IMR-90 (cell line): ENCODE measurements at regions not wholly inside any gene's neighbourhood (a gene's known extent, or its start where the extent isn't known, plus 50 kb on each side); places are given as distances from the start of the nearest gene placed in this dataset.

Source experiments
- ATAC-seq: fragments of 200-7000 bp; cut with Tn5 transposase; 2 replicates; pipeline ENCODE4 v1.9.1; 2020; ENCODE audit warnings: low read depth, mild to moderate bottlenecking, moderate library complexity
- BruUV-seq: library from RNA; stranded (reverse); fragments of 400-500 nt; replicated peaks from 2 replicates; lab custom pipeline; 2021; lab: Mats Ljungman, UMichigan
- CTCF ChIA-PET: fragments of 300-600 bp; formaldehyde crosslinking; extraction: SDS; loops from one replicate; lab custom pipeline; 2021; ENCODE audit warnings: antibody characterized with exemption; lab: Yijun Ruan, JAX
- POLR2A ChIA-PET: fragments of 300-600 bp; sonication (Branson Sonifier 250); formaldehyde crosslinking; loops from one replicate; lab custom pipeline; 2022; ENCODE audit warnings: antibody characterized with exemption; ENCODE audit not compliant: unreplicated experiment; lab: Charles Lee
- DNase-seq: peaks from one replicate; pipeline ENCODE4 v3.0.0; 2013
- H2AFZ ChIP-seq: replicated peaks from 2 replicates; pipeline ENCODE3; 2013; ENCODE audit warnings: low read length, mild to moderate bottlenecking; ENCODE audit not compliant: poor library complexity
- H2AK5ac ChIP-seq: 2 replicates; pipeline ENCODE4 v1.6.1; 2013; ENCODE audit warnings: low read depth, low read length, inconsistent platforms
- H2AK9ac ChIP-seq: replicated peaks from 2 replicates; pipeline ENCODE3; 2013; ENCODE audit warnings: mild to moderate bottlenecking, low read depth, low read length, moderate library complexity; ENCODE audit not compliant: poor library complexity
- H2BK120ac ChIP-seq: 2 replicates; pipeline ENCODE4 v1.6.1; 2013; ENCODE audit warnings: low read depth, low read length, inconsistent platforms
- H2BK15ac ChIP-seq: 3 replicates; pipeline ENCODE4 v1.6.1; 2013; ENCODE audit warnings: low read depth, low read length, inconsistent platforms
- H2BK20ac ChIP-seq: 2 replicates; pipeline ENCODE4 v1.6.1; 2013; ENCODE audit warnings: low read depth, mild to moderate bottlenecking, inconsistent platforms, low read length, moderate library complexity
- H2BK5ac ChIP-seq: 2 replicates; pipeline ENCODE4 v1.6.1; 2013; ENCODE audit warnings: mild to moderate bottlenecking, low read depth, low read length, inconsistent platforms; ENCODE audit not compliant: poor library complexity, severe bottlenecking
- H3K14ac ChIP-seq: replicated peaks from 2 replicates; pipeline ENCODE4 v1.6.1; 2013; ENCODE audit warnings: low read depth, low read length, inconsistent platforms
- H3K18ac ChIP-seq: 2 replicates; pipeline ENCODE4 v1.6.1; 2013; ENCODE audit warnings: low read depth, low read length, control low read depth
- H3K23ac ChIP-seq: 2 replicates; pipeline ENCODE4 v1.6.1; 2013; ENCODE audit warnings: low read depth, low read length, inconsistent platforms
- H3K27ac ChIP-seq: 2 replicates; pipeline ENCODE4 v1.5.1; 2013; ENCODE audit warnings: mild to moderate bottlenecking, control low read depth, low read length; ENCODE audit not compliant: insufficient read depth
- H3K27me3 ChIP-seq: 2 replicates; pipeline ENCODE4 v1.6.1; 2013; ENCODE audit warnings: low read length; ENCODE audit not compliant: control insufficient read depth, insufficient read depth
- H3K36me3 ChIP-seq: 2 replicates; pipeline ENCODE4 v1.6.1; 2013; ENCODE audit warnings: low read length, mixed read lengths; ENCODE audit not compliant: control insufficient read depth, insufficient read depth
- H3K4ac ChIP-seq: 2 replicates; pipeline ENCODE4 v1.6.1; 2013; ENCODE audit warnings: low read depth, low read length, inconsistent platforms
- H3K4me1 ChIP-seq: 2 replicates; pipeline ENCODE4 v1.6.1; 2013; ENCODE audit warnings: low read length, mixed read lengths; ENCODE audit not compliant: control insufficient read depth, insufficient read depth
- H3K4me2 ChIP-seq: 2 replicates; pipeline ENCODE4 v1.6.1; 2013; ENCODE audit warnings: low read depth, mild to moderate bottlenecking, control low read depth, low read length, moderate library complexity
- H3K4me3 ChIP-seq: 2 replicates; pipeline ENCODE4 v1.5.1; 2013; ENCODE audit warnings: low read depth, mild to moderate bottlenecking, control low read depth, low read length, moderate library complexity; ENCODE audit not compliant: insufficient read depth
- H3K56ac ChIP-seq: 2 replicates; pipeline ENCODE4 v1.6.1; 2013; ENCODE audit warnings: low read length, inconsistent platforms; ENCODE audit not compliant: insufficient read depth; ENCODE audit errors: extremely low read depth
- H3K79me1 ChIP-seq, 2 experiments: 2 replicates each; pipeline ENCODE4 v1.6.1; 2013; ENCODE audit warnings: low read length in 2 of 2, inconsistent platforms in 1 of 2, low read depth in 1 of 2
- H3K9ac ChIP-seq: 2 replicates; pipeline ENCODE4 v1.6.1; 2013; ENCODE audit warnings: low read depth, low read length, control low read depth
- H3K9me1 ChIP-seq: 2 replicates; pipeline ENCODE4 v1.6.1; 2013; ENCODE audit warnings: low read length, inconsistent platforms; ENCODE audit not compliant: insufficient read depth
- H3K9me3 ChIP-seq: 2 replicates; pipeline ENCODE4 v1.6.1; 2013; ENCODE audit warnings: low read length; ENCODE audit not compliant: control insufficient read depth, insufficient read depth
- H4K20me1 ChIP-seq: 2 replicates; pipeline ENCODE4 v1.6.1; 2013; ENCODE audit warnings: low read length, inconsistent platforms; ENCODE audit not compliant: insufficient read depth
- H4K5ac ChIP-seq: 2 replicates; pipeline ENCODE4 v1.6.1; 2013; ENCODE audit warnings: mild to moderate bottlenecking, low read depth, low read length, control low read depth
- H4K8ac ChIP-seq, 2 experiments: 2 replicates each; pipeline ENCODE4 v1.6.1; 2013; ENCODE audit warnings: low read depth in 2 of 2, low read length in 2 of 2, control low read depth in 1 of 2, inconsistent platforms in 1 of 2
- H4K91ac ChIP-seq: 2 replicates; pipeline ENCODE4 v1.6.1; 2013; ENCODE audit warnings: low read depth, low read length, inconsistent platforms; ENCODE audit not compliant: insufficient read depth
- CEBPB ChIP-seq: IDR thresholded peaks from 2 replicates; pipeline ENCODE4 v1.6.1; 2012; ENCODE audit warnings: low read depth, low read length, improper control_type of control experiment
- CHD1 ChIP-seq: IDR thresholded peaks from 2 replicates; pipeline ENCODE4 v1.6.1; 2012; ENCODE audit warnings: low read depth, low read length, improper control_type of control experiment
- ELK1 ChIP-seq: fragments of 150-350 bp; IDR thresholded peaks from 2 replicates; pipeline ENCODE4 v1.6.1; 2016; ENCODE audit warnings: low read depth, mild to moderate bottlenecking, low read length, moderate library complexity, borderline replicate concordance
- MAFK ChIP-seq: IDR thresholded peaks from 2 replicates; pipeline ENCODE4 v1.6.1; 2012; ENCODE audit warnings: low read depth, low read length, improper control_type of control experiment
- MXI1 ChIP-seq: IDR thresholded peaks from 2 replicates; pipeline ENCODE4 v1.6.1; 2012; ENCODE audit warnings: low read depth, mild to moderate bottlenecking, low read length, moderate library complexity, borderline replicate concordance
- RAD21 ChIP-seq: IDR thresholded peaks from 2 replicates; pipeline ENCODE4 v1.6.1; 2012; ENCODE audit warnings: low read length, improper control_type of control experiment
- RCOR1 ChIP-seq: IDR thresholded peaks from 2 replicates; pipeline ENCODE4 v1.6.1; 2012; ENCODE audit warnings: mild to moderate bottlenecking, low read length, improper control_type of control experiment; ENCODE audit not compliant: insufficient replicate concordance
- SMC3 ChIP-seq: fragments of 150-350 bp; IDR thresholded peaks from 2 replicates; pipeline ENCODE4 v1.6.1; 2016; ENCODE audit warnings: low read depth, mild to moderate bottlenecking, antibody characterized with exemption, low read length, moderate library complexity
- WGBS, 2 experiments: methylation state at CpG; one replicate each; pipeline versions ENCODE4 v1.1.5 to v1.1.7; 2013; ENCODE audit warnings: missing lambda C conversion rate in 2 of 2; ENCODE audit not compliant: insufficient read length in 1 of 2; ENCODE audit errors: extremely low coverage in 2 of 2; 5-methylcytosine and 5-hydroxymethylcytosine counted together
- dilution Hi-C: fragments of 300-500 bp; cut with HindIII; formaldehyde crosslinking; loops from one replicate; pipeline ENCODE4 v1.14.3; 2018; ENCODE audit warnings: low sequenced_read_pairs; ENCODE audit not compliant: unreplicated experiment
- in situ Hi-C: fragments of 300-500 bp; cut with MboI; formaldehyde crosslinking; loops from 3 replicates; pipeline ENCODE4 v1.14.3; 2019; ENCODE audit warnings: low sequenced_read_pairs, inconsistent platforms, mixed read lengths
- intact Hi-C: fragments of 100-400 bp; cut with micrococcal nuclease; formaldehyde crosslinking; loops from 2 replicates; pipeline ENCODE4 v1.10.0; 2022
- TF ChIP-seq, protein P1 (sequence below): fragments of 150-350 bp; IDR thresholded peaks from 2 replicates; pipeline ENCODE4 v1.6.1; 2017; ENCODE audit warnings: mild to moderate bottlenecking, antibody characterized with exemption, low read length, low read depth

DNA sequence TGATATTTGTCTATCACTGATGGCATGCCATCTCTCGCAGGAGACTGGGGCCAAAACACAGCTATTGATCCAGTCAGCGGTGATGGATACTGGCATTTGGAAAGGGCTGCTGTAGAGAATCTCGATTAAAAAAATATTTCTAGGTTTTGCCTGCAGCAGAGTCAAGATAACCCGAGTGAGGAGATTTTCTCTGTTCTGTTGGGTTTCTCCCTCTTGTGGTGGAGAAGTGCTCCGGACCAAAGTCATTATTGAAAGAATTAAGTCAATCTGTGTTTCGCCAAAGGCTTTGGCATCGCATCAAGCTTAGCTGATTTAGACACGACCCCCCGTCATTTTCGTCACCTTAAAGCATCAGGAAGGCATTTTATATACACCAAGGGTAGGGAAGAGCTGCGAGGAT is 97.1 kb upstream of the IRX2 start:
- Histone ChIP-seq H3K56ac (no peak overlapping the region), H2AK5ac (no peak overlapping the region), H2BK5ac (no peak overlapping the region), H3K9me1 (no peaks in the 10 kb centered on the region), H3K4me1 (no peaks in the 10 kb centered on the region), H3K27ac (no peak overlapping the region), H3K14ac (no peak overlapping the region), H4K20me1 (no peaks in the 10 kb centered on the region), H3K4me3 (no peak overlapping the region), H2BK120ac (no peak overlapping the region), H4K91ac (no peak overlapping the region), H3K18ac (no peak overlapping the region), H3K4me2 (no peak overlapping the region), H3K9me3 (peaks cover 15% of the 10 kb centered on the region), H4K8ac (no peak overlapping the region), H2AK9ac (no peak overlapping the region), H3K9ac (no peak overlapping the region), H3K36me3 (no peaks in the 10 kb centered on the region), H2BK20ac (no peak overlapping the region), H2AFZ (no peak overlapping the region), H3K23ac (no peak overlapping the region), H2BK15ac (no peak overlapping the region), H4K5ac (no peak overlapping the region), H3K27me3 (no peaks in the 10 kb centered on the region), H3K79me1 (no peaks in the 10 kb centered on the region), H3K4ac (no peak overlapping the region)
- TF ChIP-seq CEBPB (no peak), MXI1 (no peak), ELK1 (no peak), RCOR1 (no peak), CHD1 (no peak), MAFK (no peak), SMC3 (no peak), RAD21 (no peak)
- TF ChIP-seq, protein P1, sequence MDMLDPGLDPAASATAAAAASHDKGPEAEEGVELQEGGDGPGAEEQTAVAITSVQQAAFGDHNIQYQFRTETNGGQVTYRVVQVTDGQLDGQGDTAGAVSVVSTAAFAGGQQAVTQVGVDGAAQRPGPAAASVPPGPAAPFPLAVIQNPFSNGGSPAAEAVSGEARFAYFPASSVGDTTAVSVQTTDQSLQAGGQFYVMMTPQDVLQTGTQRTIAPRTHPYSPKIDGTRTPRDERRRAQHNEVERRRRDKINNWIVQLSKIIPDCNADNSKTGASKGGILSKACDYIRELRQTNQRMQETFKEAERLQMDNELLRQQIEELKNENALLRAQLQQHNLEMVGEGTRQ = no peak
- in situ Hi-C loops (no loop called here), dilution Hi-C loops (no loop called here), intact Hi-C loops (no loop called here)
- no peak for ATAC-seq
- CTCF ChIA-PET = no interaction called here
- DNase-seq = no peak
- BruUV-seq = no TSS peak
- 37% methylated on average over 3 of the region's 11 CpGs; no CpG with 5 or more reads in 1 of the 2 experiments for WGBS, 2 experiments
- POLR2A ChIA-PET = no interaction called here
